IMR-90 (cell line): ENCODE measurements at regions not wholly inside any gene's neighbourhood (a gene's known extent, or its start where the extent isn't known, plus 50 kb on each side); places are given as distances from the start of the nearest gene placed in this dataset.

Experiments
- ATAC-seq: fragments of 200-7000 bp; cut with Tn5 transposase; 2 replicates; pipeline ENCODE4 v1.9.1; 2020; ENCODE audit warnings: low read depth, mild to moderate bottlenecking, moderate library complexity
- BruUV-seq: library from RNA; stranded (reverse); fragments of 400-500 nt; replicated peaks from 2 replicates; lab custom pipeline; 2021; lab: Mats Ljungman, UMichigan
- CTCF ChIA-PET: fragments of 300-600 bp; formaldehyde crosslinking; extraction: SDS; loops from one replicate; lab custom pipeline; 2021; ENCODE audit warnings: antibody characterized with exemption; lab: Yijun Ruan, JAX
- POLR2A ChIA-PET: fragments of 300-600 bp; sonication (Branson Sonifier 250); formaldehyde crosslinking; loops from one replicate; lab custom pipeline; 2022; ENCODE audit warnings: antibody characterized with exemption; ENCODE audit not compliant: unreplicated experiment; lab: Charles Lee
- DNase-seq: peaks from one replicate; pipeline ENCODE4 v3.0.0; 2013
- H2AFZ ChIP-seq: replicated peaks from 2 replicates; pipeline ENCODE3; 2013; ENCODE audit warnings: low read length, mild to moderate bottlenecking; ENCODE audit not compliant: poor library complexity
- H2AK5ac ChIP-seq: 2 replicates; pipeline ENCODE4 v1.6.1; 2013; ENCODE audit warnings: low read depth, low read length, inconsistent platforms
- H2AK9ac ChIP-seq: replicated peaks from 2 replicates; pipeline ENCODE3; 2013; ENCODE audit warnings: mild to moderate bottlenecking, low read depth, low read length, moderate library complexity; ENCODE audit not compliant: poor library complexity
- H2BK120ac ChIP-seq: 2 replicates; pipeline ENCODE4 v1.6.1; 2013; ENCODE audit warnings: low read depth, low read length, inconsistent platforms
- H2BK15ac ChIP-seq: 3 replicates; pipeline ENCODE4 v1.6.1; 2013; ENCODE audit warnings: low read depth, low read length, inconsistent platforms
- H2BK20ac ChIP-seq: 2 replicates; pipeline ENCODE4 v1.6.1; 2013; ENCODE audit warnings: low read depth, mild to moderate bottlenecking, inconsistent platforms, low read length, moderate library complexity
- H2BK5ac ChIP-seq: 2 replicates; pipeline ENCODE4 v1.6.1; 2013; ENCODE audit warnings: mild to moderate bottlenecking, low read depth, low read length, inconsistent platforms; ENCODE audit not compliant: poor library complexity, severe bottlenecking
- H3K14ac ChIP-seq: replicated peaks from 2 replicates; pipeline ENCODE4 v1.6.1; 2013; ENCODE audit warnings: low read depth, low read length, inconsistent platforms
- H3K18ac ChIP-seq: 2 replicates; pipeline ENCODE4 v1.6.1; 2013; ENCODE audit warnings: low read depth, low read length, control low read depth
- H3K23ac ChIP-seq: 2 replicates; pipeline ENCODE4 v1.6.1; 2013; ENCODE audit warnings: low read depth, low read length, inconsistent platforms
- H3K27ac ChIP-seq: 2 replicates; pipeline ENCODE4 v1.5.1; 2013; ENCODE audit warnings: mild to moderate bottlenecking, control low read depth, low read length; ENCODE audit not compliant: insufficient read depth
- H3K27me3 ChIP-seq: 2 replicates; pipeline ENCODE4 v1.6.1; 2013; ENCODE audit warnings: low read length; ENCODE audit not compliant: control insufficient read depth, insufficient read depth
- H3K36me3 ChIP-seq: 2 replicates; pipeline ENCODE4 v1.6.1; 2013; ENCODE audit warnings: low read length, mixed read lengths; ENCODE audit not compliant: control insufficient read depth, insufficient read depth
- H3K4ac ChIP-seq: 2 replicates; pipeline ENCODE4 v1.6.1; 2013; ENCODE audit warnings: low read depth, low read length, inconsistent platforms
- H3K4me1 ChIP-seq: 2 replicates; pipeline ENCODE4 v1.6.1; 2013; ENCODE audit warnings: low read length, mixed read lengths; ENCODE audit not compliant: control insufficient read depth, insufficient read depth
- H3K4me2 ChIP-seq: 2 replicates; pipeline ENCODE4 v1.6.1; 2013; ENCODE audit warnings: low read depth, mild to moderate bottlenecking, control low read depth, low read length, moderate library complexity
- H3K4me3 ChIP-seq: 2 replicates; pipeline ENCODE4 v1.5.1; 2013; ENCODE audit warnings: low read depth, mild to moderate bottlenecking, control low read depth, low read length, moderate library complexity; ENCODE audit not compliant: insufficient read depth
- H3K56ac ChIP-seq: 2 replicates; pipeline ENCODE4 v1.6.1; 2013; ENCODE audit warnings: low read length, inconsistent platforms; ENCODE audit not compliant: insufficient read depth; ENCODE audit errors: extremely low read depth
- H3K79me1 ChIP-seq, 2 experiments: 2 replicates each; pipeline ENCODE4 v1.6.1; 2013; ENCODE audit warnings: low read length in 2 of 2, inconsistent platforms in 1 of 2, low read depth in 1 of 2
- H3K9ac ChIP-seq: 2 replicates; pipeline ENCODE4 v1.6.1; 2013; ENCODE audit warnings: low read depth, low read length, control low read depth
- H3K9me1 ChIP-seq: 2 replicates; pipeline ENCODE4 v1.6.1; 2013; ENCODE audit warnings: low read length, inconsistent platforms; ENCODE audit not compliant: insufficient read depth
- H3K9me3 ChIP-seq: 2 replicates; pipeline ENCODE4 v1.6.1; 2013; ENCODE audit warnings: low read length; ENCODE audit not compliant: control insufficient read depth, insufficient read depth
- H4K20me1 ChIP-seq: 2 replicates; pipeline ENCODE4 v1.6.1; 2013; ENCODE audit warnings: low read length, inconsistent platforms; ENCODE audit not compliant: insufficient read depth
- H4K5ac ChIP-seq: 2 replicates; pipeline ENCODE4 v1.6.1; 2013; ENCODE audit warnings: mild to moderate bottlenecking, low read depth, low read length, control low read depth
- H4K8ac ChIP-seq, 2 experiments: 2 replicates each; pipeline ENCODE4 v1.6.1; 2013; ENCODE audit warnings: low read depth in 2 of 2, low read length in 2 of 2, control low read depth in 1 of 2, inconsistent platforms in 1 of 2
- H4K91ac ChIP-seq: 2 replicates; pipeline ENCODE4 v1.6.1; 2013; ENCODE audit warnings: low read depth, low read length, inconsistent platforms; ENCODE audit not compliant: insufficient read depth
- BHLHE40 ChIP-seq: fragments of 150-350 bp; IDR thresholded peaks from 2 replicates; pipeline ENCODE4 v1.6.1; 2016; ENCODE audit warnings: mild to moderate bottlenecking, low read depth, low read length
- CEBPB ChIP-seq: IDR thresholded peaks from 2 replicates; pipeline ENCODE4 v1.6.1; 2012; ENCODE audit warnings: low read depth, low read length, improper control_type of control experiment
- CHD1 ChIP-seq: IDR thresholded peaks from 2 replicates; pipeline ENCODE4 v1.6.1; 2012; ENCODE audit warnings: low read depth, low read length, improper control_type of control experiment
- CTCF ChIP-seq: conservative IDR thresholded peaks from 2 replicates; pipeline ENCODE4 v1.5.1; 2012; ENCODE audit warnings: mild to moderate bottlenecking, low read depth, low read length, improper control_type of control experiment
- ELK1 ChIP-seq: fragments of 150-350 bp; IDR thresholded peaks from 2 replicates; pipeline ENCODE4 v1.6.1; 2016; ENCODE audit warnings: low read depth, mild to moderate bottlenecking, low read length, moderate library complexity, borderline replicate concordance
- FOS ChIP-seq: fragments of 150-350 bp; IDR thresholded peaks from 2 replicates; pipeline ENCODE4 v1.6.1; 2016; ENCODE audit warnings: low read depth, low read length
- MAFK ChIP-seq: IDR thresholded peaks from 2 replicates; pipeline ENCODE4 v1.6.1; 2012; ENCODE audit warnings: low read depth, low read length, improper control_type of control experiment
- MAZ ChIP-seq: IDR thresholded peaks from 2 replicates; pipeline ENCODE4 v1.6.1; 2012; ENCODE audit warnings: low read depth, mild to moderate bottlenecking, low read length, improper control_type of control experiment, moderate library complexity, borderline replicate concordance
- MXI1 ChIP-seq: IDR thresholded peaks from 2 replicates; pipeline ENCODE4 v1.6.1; 2012; ENCODE audit warnings: low read depth, mild to moderate bottlenecking, low read length, moderate library complexity, borderline replicate concordance
- NFE2L2 ChIP-seq: fragments of 150-350 bp; IDR thresholded peaks from 2 replicates; pipeline ENCODE4 v1.6.1; 2016; ENCODE audit warnings: low read depth, mild to moderate bottlenecking, low read length
- POLR2A ChIP-seq: IDR thresholded peaks from 2 replicates; pipeline ENCODE4 v1.6.1; 2012; ENCODE audit warnings: mild to moderate bottlenecking, low read depth, low read length
- RAD21 ChIP-seq: IDR thresholded peaks from 2 replicates; pipeline ENCODE4 v1.6.1; 2012; ENCODE audit warnings: low read length, improper control_type of control experiment
- RCOR1 ChIP-seq: IDR thresholded peaks from 2 replicates; pipeline ENCODE4 v1.6.1; 2012; ENCODE audit warnings: mild to moderate bottlenecking, low read length, improper control_type of control experiment; ENCODE audit not compliant: insufficient replicate concordance
- RFX5 ChIP-seq: IDR thresholded peaks from 2 replicates; pipeline ENCODE4 v1.8.0; 2012; ENCODE audit warnings: low read depth, mild to moderate bottlenecking, low read length, moderate library complexity
- SMC3 ChIP-seq: fragments of 150-350 bp; IDR thresholded peaks from 2 replicates; pipeline ENCODE4 v1.6.1; 2016; ENCODE audit warnings: low read depth, mild to moderate bottlenecking, antibody characterized with exemption, low read length, moderate library complexity
- WGBS, 2 experiments: methylation state at CpG; one replicate each; pipeline versions ENCODE4 v1.1.5 to v1.1.7; 2013; ENCODE audit warnings: missing lambda C conversion rate in 2 of 2; ENCODE audit not compliant: insufficient read length in 1 of 2; ENCODE audit errors: extremely low coverage in 2 of 2; 5-methylcytosine and 5-hydroxymethylcytosine counted together
- dilution Hi-C: fragments of 300-500 bp; cut with HindIII; formaldehyde crosslinking; loops from one replicate; pipeline ENCODE4 v1.14.3; 2018; ENCODE audit warnings: low sequenced_read_pairs; ENCODE audit not compliant: unreplicated experiment
- in situ Hi-C: fragments of 300-500 bp; cut with MboI; formaldehyde crosslinking; loops from 3 replicates; pipeline ENCODE4 v1.14.3; 2019; ENCODE audit warnings: low sequenced_read_pairs, inconsistent platforms, mixed read lengths
- intact Hi-C: fragments of 100-400 bp; cut with micrococcal nuclease; formaldehyde crosslinking; loops from 2 replicates; pipeline ENCODE4 v1.10.0; 2022
- TF ChIP-seq, protein P1 (sequence below): fragments of 150-350 bp; IDR thresholded peaks from 2 replicates; pipeline ENCODE4 v1.6.1; 2017; ENCODE audit warnings: mild to moderate bottlenecking, antibody characterized with exemption, low read length, low read depth

DNA sequence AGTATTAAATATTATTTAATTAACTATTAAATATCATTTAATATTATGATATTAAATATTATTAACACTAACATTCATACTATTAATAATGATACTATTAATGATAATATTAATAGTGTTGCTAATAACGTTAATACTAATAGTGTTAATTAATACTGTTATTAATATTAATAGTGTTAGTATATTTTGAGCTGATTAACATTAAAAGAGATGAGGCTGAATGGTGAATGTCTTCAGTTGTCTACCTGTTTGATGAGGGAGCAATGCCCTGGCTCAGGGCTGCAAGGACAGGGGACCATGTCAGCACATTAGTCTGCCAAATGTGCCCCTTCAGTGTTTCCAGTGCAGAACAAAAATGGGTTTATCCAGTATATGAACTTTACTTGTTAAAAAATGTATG is 96.6 kb upstream of the PLEKHG1 start:
- ATAC-seq, result no peak
- Histone ChIP-seq H3K79me1 (no peaks in the 10 kb centered on the region), H4K5ac (no peak overlapping the region), H2AK9ac (no peak overlapping the region), H2BK120ac (no peak overlapping the region), H3K9me3 (no peaks in the 10 kb centered on the region), H3K9ac (no peak overlapping the region), H3K27me3 (no peaks in the 10 kb centered on the region), H3K14ac (no peak overlapping the region), H3K4me2 (no peak overlapping the region), H3K56ac (no peak overlapping the region), H2AFZ (no peak overlapping the region), H3K18ac (no peak overlapping the region), H3K36me3 (no peaks in the 10 kb centered on the region), H2AK5ac (no peak overlapping the region), H3K23ac (no peak overlapping the region), H3K4me3 (no peak overlapping the region), H2BK20ac (no peak overlapping the region), H3K4me1 (no peaks in the 10 kb centered on the region), H2BK15ac (no peak overlapping the region), H3K27ac (no peak overlapping the region), H4K8ac (no peak overlapping the region), H3K4ac (no peak overlapping the region), H3K9me1 (no peaks in the 10 kb centered on the region), H4K20me1 (no peaks in the 10 kb centered on the region), H4K91ac (no peak overlapping the region), H2BK5ac (no peak overlapping the region)
- dilution Hi-C loops, result no loop called here
- BruUV-seq, result no TSS peak
- in situ Hi-C loops, result no loop called here
- intact Hi-C loops, result no loop called here
- DNase-seq, result no peak
- no peak for TF ChIP-seq MAFK
- no peak for TF ChIP-seq RFX5
- TF ChIP-seq, protein P1, sequence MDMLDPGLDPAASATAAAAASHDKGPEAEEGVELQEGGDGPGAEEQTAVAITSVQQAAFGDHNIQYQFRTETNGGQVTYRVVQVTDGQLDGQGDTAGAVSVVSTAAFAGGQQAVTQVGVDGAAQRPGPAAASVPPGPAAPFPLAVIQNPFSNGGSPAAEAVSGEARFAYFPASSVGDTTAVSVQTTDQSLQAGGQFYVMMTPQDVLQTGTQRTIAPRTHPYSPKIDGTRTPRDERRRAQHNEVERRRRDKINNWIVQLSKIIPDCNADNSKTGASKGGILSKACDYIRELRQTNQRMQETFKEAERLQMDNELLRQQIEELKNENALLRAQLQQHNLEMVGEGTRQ, result no peak
- TF ChIP-seq MAZ, result no peak
- TF ChIP-seq MXI1, result no peak
- no peak for TF ChIP-seq BHLHE40
- TF ChIP-seq CTCF, result no peak
- TF ChIP-seq POLR2A, result no peak
- TF ChIP-seq CEBPB, result no peak
- TF ChIP-seq CHD1, result no peak
- no peak for TF ChIP-seq RCOR1
- TF ChIP-seq SMC3, result no peak
- TF ChIP-seq ELK1, result no peak
- TF ChIP-seq RAD21, result no peak
- no peak for TF ChIP-seq FOS
- TF ChIP-seq NFE2L2, result no peak
- ChIA-PET CTCF (no interaction called here), POLR2A (no interaction called here)
- WGBS, 2 experiments, result no CpG with 5 or more reads among the region's 1 CpG
